CD4-positive, alpha-beta memory T cell (primary cell): ENCODE measurements at regions not wholly inside any gene's neighbourhood (a gene's known extent, or its start where the extent isn't known, plus 50 kb on each side); places are given as distances from the start of the nearest gene placed in this dataset.

Source experiments
- CTCF ChIA-PET: fragments of 350-600 bp; sonication (Branson Sonifier 250); formaldehyde crosslinking; loops from one replicate; lab custom pipeline; 2021; ENCODE audit warnings: inconsistent platforms; ENCODE audit not compliant: partially characterized antibody; lab: Charles Lee
- POLR2A ChIA-PET: fragments of 350-600 bp; sonication (Branson Sonifier 250); formaldehyde crosslinking; loops from one replicate; lab custom pipeline; 2021; ENCODE audit not compliant: partially characterized antibody; lab: Charles Lee
- DNase-seq, 5 donors: peaks; one replicate each; pipeline versions ENCODE4 v3.0.0 to v3.0.0-alpha.2; 2020 to 2022; ENCODE audit warnings: mixed read lengths in 1 of 5
- H3K27ac ChIP-seq: one replicate; pipeline ENCODE4 v1.7.0; 2013; ENCODE audit warnings: low read depth, low read length
- H3K27me3 ChIP-seq: 2 replicates; pipeline ENCODE4 v1.7.0; 2013; ENCODE audit warnings: mild to moderate bottlenecking, low read length, moderate library complexity; ENCODE audit not compliant: insufficient read depth
- H3K36me3 ChIP-seq: 2 replicates; pipeline ENCODE4 v1.7.0; 2013; ENCODE audit warnings: mild to moderate bottlenecking, low read length, moderate library complexity; ENCODE audit not compliant: insufficient read depth
- H3K4me1 ChIP-seq: 2 replicates; pipeline ENCODE4 v1.7.0; 2013; ENCODE audit warnings: mild to moderate bottlenecking, low read length, moderate library complexity; ENCODE audit not compliant: insufficient read depth
- H3K4me3 ChIP-seq, 2 donors: one replicate each; pipeline ENCODE4 v1.7.0; 2013; ENCODE audit warnings: low read length in 2 of 2, mild to moderate bottlenecking in 1 of 2
- H3K9me3 ChIP-seq, 2 donors: one replicate each; pipeline ENCODE4 v1.7.0; 2013; ENCODE audit warnings: low read length in 2 of 2, control low read depth in 1 of 2; ENCODE audit not compliant: control insufficient read depth in 1 of 2
- H3K27ac Mint-ChIP-seq, 7 donors: one replicate each; pipeline ENCODE4 v1.8.0; 2020 to 2021; ENCODE audit warnings: mixed read lengths in 7 of 7, mild to moderate bottlenecking in 6 of 7, inconsistent platforms in 3 of 7, moderate library complexity in 3 of 7
- H3K27me3 Mint-ChIP-seq, 2 donors: one replicate each; pipeline ENCODE4 v1.8.0; 2020 to 2021; ENCODE audit warnings: mixed read lengths in 2 of 2
- H3K36me3 Mint-ChIP-seq, 2 donors: one replicate each; pipeline ENCODE4 v1.8.0; 2020 to 2021; ENCODE audit warnings: mixed read lengths in 2 of 2, inconsistent platforms in 1 of 2, mild to moderate bottlenecking in 1 of 2
- H3K4me1 Mint-ChIP-seq, 4 donors: one replicate each; pipeline ENCODE4 v1.8.0; 2020 to 2021; ENCODE audit warnings: mixed read lengths in 4 of 4, mild to moderate bottlenecking in 1 of 4
- H3K4me3 Mint-ChIP-seq, 8 donors: one replicate each; pipeline ENCODE4 v1.8.0; 2020 to 2021; ENCODE audit warnings: mixed read lengths in 8 of 8, mild to moderate bottlenecking in 7 of 8, moderate library complexity in 6 of 8, inconsistent platforms in 3 of 8
- H3K9me3 Mint-ChIP-seq, 8 donors: one replicate each; pipeline ENCODE4 v1.8.0; 2020 to 2021; ENCODE audit warnings: mixed read lengths in 8 of 8, mild to moderate bottlenecking in 5 of 8, inconsistent platforms in 3 of 8, moderate library complexity in 1 of 8
- intact Hi-C: fragments of 100-400 bp; cut with micrococcal nuclease; formaldehyde crosslinking; loops from one replicate; pipeline ENCODE4 v1.15.1; 2023

GRCh38 chr3:107216711-107217110 lies 160.5 kb upstream of the CCDC54 start:
- ChIA-PET CTCF (interaction anchor here (0.6 kb wide), 1 partner anchor 19 kb away, joined by 3 read pairs; no protein-coding TSS in a partner anchor), POLR2A (no interaction called here)
- H3K36me3 ChIP-seq, result no peaks in the 10 kb centered on the region
- Mint-ChIP-seq H3K4me1 (no peaks in the 10 kb centered on the region), H3K9me3 (no peaks in the 10 kb centered on the region), H3K4me3 (no peak overlapping the region), H3K36me3 (no peaks in the 10 kb centered on the region), H3K27ac (no peak overlapping the region), H3K27me3 (peaks cover 5 to 14% of the 10 kb centered on the region in 2 donors)
- no peak overlapping the region for H3K27ac ChIP-seq
- intact Hi-C loops, result no loop called here
- H3K4me1 ChIP-seq, result no peaks in the 10 kb centered on the region
- H3K9me3 ChIP-seq, result no peaks in the 10 kb centered on the region
- H3K27me3 ChIP-seq, result no peaks in the 10 kb centered on the region
- DNase-seq, result no peak
- no peak overlapping the region for H3K4me3 ChIP-seq

- CTCF ChIA-PET, result no interaction called here
- H3K4me3 ChIP-seq, result no peak overlapping the region
- no peak overlapping the region for H3K27ac Mint-ChIP-seq
- no peaks in the 10 kb centered on the region for H3K4me1 Mint-ChIP-seq
- H3K27me3 ChIP-seq, result no peaks in the 10 kb centered on the region
- no peaks in the 10 kb centered on the region for H3K36me3 ChIP-seq
- no peaks in the 10 kb centered on the region for H3K9me3 Mint-ChIP-seq
- no peaks in the 10 kb centered on the region for H3K9me3 ChIP-seq
- no peak for DNase-seq
- no peaks in the 10 kb centered on the region for H3K4me1 ChIP-seq
- H3K36me3 Mint-ChIP-seq, result no peaks in the 10 kb centered on the region
- H3K27ac ChIP-seq, result no peak overlapping the region
- peaks cover 5 to 14% of the 10 kb centered on the region in 2 donors for H3K27me3 Mint-ChIP-seq
- intact Hi-C loops, result no loop called here
- no peak overlapping the region for H3K4me3 Mint-ChIP-seq
- POLR2A ChIA-PET, result no interaction called here
Observed at GRCh38 chr3:107217172-107217571, 160.1 kb upstream of the CCDC54 start.

- H3K27ac Mint-ChIP-seq, result no peak overlapping the region
- no peaks in the 10 kb centered on the region for H3K36me3 ChIP-seq
- CTCF ChIA-PET, result interaction anchor here (0.5 kb wide), 1 partner anchor 53 kb away, joined by 5 read pairs; no protein-coding TSS in a partner anchor
Observed at GRCh38 chr3:107218864-107219269, 158.4 kb upstream of the CCDC54 start.

GRCh38 chr3:107220538-107220937 lies 156.7 kb upstream of the CCDC54 start:
- POLR2A ChIA-PET, result no interaction called here
- CTCF ChIA-PET, result interaction anchor here (0.9 kb wide), 1 partner anchor 15 kb away, joined by 3 read pairs; no protein-coding TSS in a partner anchor
- intact Hi-C loops, result no loop called here
- no peaks in the 10 kb centered on the region for H3K36me3 Mint-ChIP-seq
- H3K4me1 Mint-ChIP-seq, result no peaks in the 10 kb centered on the region
- H3K27ac ChIP-seq, result no peak overlapping the region
- H3K27me3 Mint-ChIP-seq, result peaks cover 6 to 10% of the 10 kb centered on the region in 2 donors
- no peak overlapping the region for H3K4me3 Mint-ChIP-seq
- H3K9me3 ChIP-seq, result no peaks in the 10 kb centered on the region
- H3K27ac Mint-ChIP-seq, result no peak overlapping the region
- DNase-seq, result no peak
- H3K36me3 ChIP-seq, result no peaks in the 10 kb centered on the region
- H3K4me3 ChIP-seq, result no peak overlapping the region
- H3K9me3 Mint-ChIP-seq, result peaks cover 0 to 2% (median 0%) of the 10 kb centered on the region in 8 donors
- H3K27me3 ChIP-seq, result no peaks in the 10 kb centered on the region
- H3K4me1 ChIP-seq, result no peaks in the 10 kb centered on the region

More at GRCh38 chr3:107218864-107219269, 158.4 kb upstream of the CCDC54 start:
- no peak overlapping the region for H3K27ac ChIP-seq
- H3K27me3 ChIP-seq, result no peaks in the 10 kb centered on the region
- Mint-ChIP-seq H3K4me3 (no peak overlapping the region), H3K9me3 (no peaks in the 10 kb centered on the region), H3K4me1 (no peaks in the 10 kb centered on the region), H3K36me3 (no peaks in the 10 kb centered on the region), H3K27me3 (peaks cover 6 to 14% of the 10 kb centered on the region in 2 donors)
- H3K4me1 ChIP-seq, result no peaks in the 10 kb centered on the region
- no peak for DNase-seq
- H3K9me3 ChIP-seq, result no peaks in the 10 kb centered on the region
- POLR2A ChIA-PET, result no interaction called here
- intact Hi-C loops, result no loop called here
- no peak overlapping the region for H3K4me3 ChIP-seq

- POLR2A ChIA-PET, result no interaction called here
- Mint-ChIP-seq H3K4me1 (no peaks in the 10 kb centered on the region), H3K36me3 (no peaks in the 10 kb centered on the region), H3K27ac (no peak overlapping the region), H3K27me3 (peaks cover 8 to 10% of the 10 kb centered on the region in 2 donors), H3K4me3 (no peak overlapping the region), H3K9me3 (peaks cover 0 to 2% (median 0%) of the 10 kb centered on the region in 8 donors)
- CTCF ChIA-PET, result no interaction called here
- no peak overlapping the region for H3K27ac ChIP-seq
- H3K9me3 ChIP-seq, result no peaks in the 10 kb centered on the region
- intact Hi-C loops, result no loop called here
- no peak overlapping the region for H3K4me3 ChIP-seq
- H3K4me1 ChIP-seq, result no peaks in the 10 kb centered on the region
- no peaks in the 10 kb centered on the region for H3K27me3 ChIP-seq
- H3K36me3 ChIP-seq, result no peaks in the 10 kb centered on the region
- DNase-seq, result no peak
Observed at GRCh38 chr3:107221856-107222255, 155.4 kb upstream of the CCDC54 start.

GRCh38 chr3:107222907-107223306 lies 154.3 kb upstream of the CCDC54 start:
- no peaks in the 10 kb centered on the region for H3K4me1 Mint-ChIP-seq
- POLR2A ChIA-PET, result no interaction called here
- Histone ChIP-seq H3K36me3 (no peaks in the 10 kb centered on the region), H3K9me3 (no peaks in the 10 kb centered on the region), H3K4me1 (no peaks in the 10 kb centered on the region), H3K27ac (no peak overlapping the region), H3K4me3 (no peak overlapping the region), H3K27me3 (no peaks in the 10 kb centered on the region)
- no peak overlapping the region for H3K4me3 Mint-ChIP-seq
- no peak overlapping the region for H3K27ac Mint-ChIP-seq
- DNase-seq, result no peak
- no peaks in the 10 kb centered on the region for H3K36me3 Mint-ChIP-seq
- intact Hi-C loops, result no loop called here
- H3K9me3 Mint-ChIP-seq, result peaks cover 0 to 2% (median 0%) of the 10 kb centered on the region in 8 donors
- CTCF ChIA-PET, result no interaction called here
- peaks cover 9 to 10% of the 10 kb centered on the region in 2 donors for H3K27me3 Mint-ChIP-seq

- no peak for DNase-seq
- no peaks in the 10 kb centered on the region for H3K4me1 Mint-ChIP-seq
- H3K9me3 ChIP-seq, result no peaks in the 10 kb centered on the region
- H3K36me3 Mint-ChIP-seq, result no peaks in the 10 kb centered on the region
- POLR2A ChIA-PET, result no interaction called here
- peaks cover 0 to 2% (median 0%) of the 10 kb centered on the region in 8 donors for H3K9me3 Mint-ChIP-seq
- H3K4me3 ChIP-seq, result no peak overlapping the region
- no peaks in the 10 kb centered on the region for H3K36me3 ChIP-seq
- no peak overlapping the region for H3K27ac ChIP-seq
- CTCF ChIA-PET, result interaction anchor here (0.8 to 1.6 kb wide), 3 partner anchors 10 to 16 kb away, joined by 3 to 14 read pairs (median 3); no protein-coding TSS in a partner anchor
- no peak overlapping the region for H3K27ac Mint-ChIP-seq
- H3K4me1 ChIP-seq, result no peaks in the 10 kb centered on the region
- H3K27me3 ChIP-seq, result no peaks in the 10 kb centered on the region
- H3K4me3 Mint-ChIP-seq, result no peak overlapping the region
- intact Hi-C loops, result no loop called here
- H3K27me3 Mint-ChIP-seq, result peaks cover 6 to 11% of the 10 kb centered on the region in 2 donors
Observed at GRCh38 chr3:107224026-107224596, 153.1 kb upstream of the CCDC54 start.
